ENCODE measurements at regions not wholly inside any gene's neighbourhood (a gene's known extent, or its start where the extent isn't known, plus 50 kb on each side); places are given as distances from the start of the nearest gene placed in this dataset.

DNA sequence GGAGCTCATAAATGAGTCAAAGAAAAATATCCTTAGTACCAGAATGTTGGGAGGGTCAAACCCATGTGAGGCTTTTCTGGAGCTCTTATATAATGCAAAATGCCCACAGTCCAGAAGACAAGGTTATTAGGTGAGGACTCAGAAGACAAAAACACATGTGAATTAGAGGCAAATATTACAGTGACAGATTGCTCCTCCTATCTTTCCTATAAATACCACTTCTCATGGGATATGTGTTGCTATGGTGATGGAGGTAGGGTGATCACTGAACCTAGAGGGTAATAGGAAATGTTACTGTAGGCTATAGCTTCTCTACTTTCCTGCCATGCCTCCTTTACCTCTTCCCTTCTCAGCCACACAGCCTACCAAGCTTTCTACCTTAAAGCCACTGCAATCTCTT, 264.6 kb downstream of the SEC61B start:
- no peak for ATAC-seq
- DNase-seq (ENCODE audit: low read depth in 1 of 2, low spot score in 1 of 2): no peak
- Histone ChIP-seq H3K4me1 (no peaks in the 10 kb centered on the region), H3K4me2 (no peak overlapping the region), H3K4me3 (no peak overlapping the region), H3K9me3 (no peaks in the 10 kb centered on the region), H3K27ac (no peak overlapping the region)
- ChIA-PET CTCF (interaction anchor here (1.6 kb wide), 1 partner anchor 9 kb away, joined by 3 read pairs; no protein-coding TSS in a partner anchor), POLR2A (no interaction called here)
- TF ChIP-seq HOXB5 (CRISPR knock-in tag; IDR thresholded peaks at IDR 0.05) (no peak), KDM5A (IDR thresholded peaks at IDR 0.05) (no peak)
- FAIRE-seq: no peak

DNA sequence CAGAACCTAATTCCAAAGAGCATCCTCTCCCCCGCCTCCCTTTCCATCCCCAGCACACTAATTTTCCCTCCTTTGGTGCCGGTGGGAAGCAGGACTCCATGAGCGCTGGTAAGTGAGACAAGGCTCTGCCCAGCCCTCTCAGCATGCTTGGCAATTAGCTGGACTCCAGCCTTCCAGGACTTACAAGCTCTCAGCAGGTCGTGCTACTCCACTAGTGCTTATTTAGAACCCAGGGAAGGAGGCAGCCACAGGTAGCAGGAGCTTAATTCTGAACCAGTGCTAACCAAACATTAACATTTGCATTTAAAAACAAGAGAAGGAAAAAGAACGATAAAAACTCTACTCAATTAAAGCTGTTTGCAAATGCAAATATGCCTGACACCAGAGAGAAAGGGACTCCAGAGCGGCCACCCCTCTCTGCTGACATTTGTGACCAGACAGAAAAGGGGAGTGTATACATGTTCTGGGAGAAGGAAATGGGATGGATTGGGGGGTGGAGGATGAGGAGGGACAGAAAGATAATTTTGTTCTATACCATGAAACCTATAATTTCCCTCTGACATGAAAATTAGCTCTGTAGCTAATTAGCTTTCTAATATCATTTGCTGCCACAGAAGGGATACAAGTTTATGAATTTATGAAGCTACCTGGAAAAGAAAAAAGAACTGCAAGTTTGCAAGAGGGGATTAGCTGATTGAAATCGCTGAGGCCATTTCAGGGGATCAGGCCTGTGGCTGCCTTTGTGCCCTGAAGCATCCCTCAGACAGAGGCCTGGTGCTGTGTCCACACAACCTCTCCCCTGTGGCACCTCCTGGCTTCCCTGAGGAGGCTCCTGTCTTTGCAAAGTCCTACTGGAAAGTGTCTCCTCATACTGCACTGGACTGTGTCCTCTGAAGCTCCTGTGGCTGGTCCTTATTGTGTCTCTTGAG, 266.3 kb downstream of the SEC61B start:
- no peak for FAIRE-seq
- H3K4me1 ChIP-seq: no peaks in the 10 kb centered on the region
- no peak overlapping the region for H3K4me2 ChIP-seq
- H3K27ac ChIP-seq: no peak overlapping the region
- H3K4me3 ChIP-seq: no peak overlapping the region
- 21% methylated on average over 7 of the region's 7 CpGs for WGBS (ENCODE audit: missing lambda C conversion rate)
- DNase-seq (ENCODE audit: low read depth in 1 of 2, low spot score in 1 of 2): no peak
- ChIA-PET POLR2A (no interaction called here), CTCF (interaction anchor here (1.2 kb wide), 1 partner anchor 147 kb away, joined by 3 read pairs; no protein-coding TSS in a partner anchor)
- ATAC-seq: no peak
- no peaks in the 10 kb centered on the region for H3K9me3 ChIP-seq
- no peak for TF ChIP-seq CEBPB (IDR thresholded peaks at IDR 0.05)
- TF ChIP-seq, protein P1, sequence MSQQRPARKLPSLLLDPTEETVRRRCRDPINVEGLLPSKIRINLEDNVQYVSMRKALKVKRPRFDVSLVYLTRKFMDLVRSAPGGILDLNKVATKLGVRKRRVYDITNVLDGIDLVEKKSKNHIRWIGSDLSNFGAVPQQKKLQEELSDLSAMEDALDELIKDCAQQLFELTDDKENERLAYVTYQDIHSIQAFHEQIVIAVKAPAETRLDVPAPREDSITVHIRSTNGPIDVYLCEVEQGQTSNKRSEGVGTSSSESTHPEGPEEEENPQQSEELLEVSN (IDR thresholded peaks at IDR 0.05; ENCODE audit: borderline replicate concordance, low read depth): no peak

DNA sequence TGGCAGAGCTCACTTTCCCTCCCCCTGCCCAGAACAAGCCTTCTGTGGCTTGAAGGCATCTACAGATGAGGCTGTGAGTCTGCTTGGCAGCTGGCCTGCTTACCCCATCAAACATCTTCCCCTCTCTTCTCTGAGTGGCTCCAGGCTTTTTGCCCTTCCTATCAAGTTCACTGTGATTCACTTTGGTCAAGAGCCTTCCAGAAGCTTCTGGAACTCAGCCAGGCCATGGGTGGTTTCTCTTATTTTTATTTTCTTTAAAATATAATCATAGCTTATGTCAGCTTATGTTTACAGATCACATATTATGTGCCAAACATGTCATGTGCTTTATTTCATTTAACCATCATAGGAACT, 267.0 kb downstream of the SEC61B start:
- Histone ChIP-seq H3K4me1 (no peaks in the 10 kb centered on the region), H3K27ac (no peak overlapping the region), H3K4me2 (no peak overlapping the region), H3K4me3 (no peak overlapping the region), H3K9me3 (no peaks in the 10 kb centered on the region)
- POLR2A ChIA-PET: no interaction called here
- CTCF ChIA-PET: interaction anchor here (1.2 kb wide), 1 partner anchor 146 kb away, joined by 3 read pairs; no protein-coding TSS in a partner anchor
- no peak for ATAC-seq
- no peak for DNase-seq (ENCODE audit: low read depth in 1 of 2, low spot score in 1 of 2)
- TF ChIP-seq, protein P2, sequence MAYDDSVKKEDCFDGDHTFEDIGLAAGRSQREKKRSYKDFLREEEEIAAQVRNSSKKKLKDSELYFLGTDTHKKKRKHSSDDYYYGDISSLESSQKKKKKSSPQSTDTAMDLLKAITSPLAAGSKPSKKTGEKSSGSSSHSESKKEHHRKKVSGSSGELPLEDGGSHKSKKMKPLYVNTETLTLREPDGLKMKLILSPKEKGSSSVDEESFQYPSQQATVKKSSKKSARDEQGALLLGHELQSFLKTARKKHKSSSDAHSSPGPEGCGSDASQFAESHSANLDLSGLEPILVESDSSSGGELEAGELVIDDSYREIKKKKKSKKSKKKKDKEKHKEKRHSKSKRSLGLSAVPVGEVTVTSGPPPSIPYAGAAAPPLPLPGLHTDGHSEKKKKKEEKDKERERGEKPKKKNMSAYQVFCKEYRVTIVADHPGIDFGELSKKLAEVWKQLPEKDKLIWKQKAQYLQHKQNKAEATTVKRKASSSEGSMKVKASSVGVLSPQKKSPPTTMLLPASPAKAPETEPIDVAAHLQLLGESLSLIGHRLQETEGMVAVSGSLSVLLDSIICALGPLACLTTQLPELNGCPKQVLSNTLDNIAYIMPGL (CRISPR knock-in tag; IDR thresholded peaks at IDR 0.05; ENCODE audit: borderline replicate concordance): no peak
- TF ChIP-seq ESRRA (IDR thresholded peaks at IDR 0.05; ENCODE audit: borderline replicate concordance, low read length): no peak
- TF ChIP-seq SMC3 (IDR thresholded peaks at IDR 0.05): no peak
- no peak for FAIRE-seq

DNA sequence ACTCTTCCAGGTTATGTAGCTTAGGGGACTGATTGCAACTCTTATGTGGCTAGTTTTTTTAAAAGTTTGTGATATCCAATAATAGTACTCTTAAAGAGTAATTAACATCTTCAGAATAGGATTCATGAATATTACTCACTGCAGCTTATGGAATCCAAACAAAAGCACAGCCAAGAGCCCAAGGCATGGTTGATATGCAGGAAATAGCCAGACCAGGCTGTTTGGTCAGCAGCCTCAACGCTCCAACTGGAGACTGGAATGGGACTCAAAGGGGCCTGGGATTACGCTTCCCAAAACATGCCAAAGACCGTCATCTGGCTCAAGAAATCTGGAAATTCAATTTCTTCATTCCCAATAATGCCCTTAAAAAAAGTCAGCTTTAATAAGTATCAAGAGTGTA, 268.6 kb downstream of the SEC61B start:
- DNase-seq (ENCODE audit: low read depth in 1 of 2, low spot score in 1 of 2): no peak
- Histone ChIP-seq H3K4me2 (no peak overlapping the region), H3K27ac (no peak overlapping the region), H3K4me3 (no peak overlapping the region), H3K9me3 (no peaks in the 10 kb centered on the region), H3K4me1 (no peaks in the 10 kb centered on the region)
- FAIRE-seq: no peak
- ChIA-PET POLR2A (no interaction called here), CTCF (no interaction called here)
- no peak for TF ChIP-seq RCOR1 (IDR thresholded peaks at IDR 0.05; ENCODE audit: low read depth, low read length)
- no peak for TF ChIP-seq JUN (IDR thresholded peaks at IDR 0.05)
- no peak for TF ChIP-seq ZSCAN20 (CRISPR knock-in tag; IDR thresholded peaks at IDR 0.05)
- TF ChIP-seq, protein P3, sequence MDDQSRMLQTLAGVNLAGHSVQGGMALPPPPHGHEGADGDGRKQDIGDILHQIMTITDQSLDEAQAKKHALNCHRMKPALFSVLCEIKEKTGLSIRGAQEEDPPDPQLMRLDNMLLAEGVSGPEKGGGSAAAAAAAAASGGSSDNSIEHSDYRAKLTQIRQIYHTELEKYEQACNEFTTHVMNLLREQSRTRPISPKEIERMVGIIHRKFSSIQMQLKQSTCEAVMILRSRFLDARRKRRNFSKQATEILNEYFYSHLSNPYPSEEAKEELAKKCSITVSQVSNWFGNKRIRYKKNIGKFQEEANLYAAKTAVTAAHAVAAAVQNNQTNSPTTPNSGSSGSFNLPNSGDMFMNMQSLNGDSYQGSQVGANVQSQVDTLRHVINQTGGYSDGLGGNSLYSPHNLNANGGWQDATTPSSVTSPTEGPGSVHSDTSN (IDR thresholded peaks at IDR 0.05): no peak
- TF ChIP-seq ZC3H11A (IDR thresholded peaks at IDR 0.05): no peak
- no peak for TF ChIP-seq HOXB5 (CRISPR knock-in tag; IDR thresholded peaks at IDR 0.05)
- TF ChIP-seq, protein P4, sequence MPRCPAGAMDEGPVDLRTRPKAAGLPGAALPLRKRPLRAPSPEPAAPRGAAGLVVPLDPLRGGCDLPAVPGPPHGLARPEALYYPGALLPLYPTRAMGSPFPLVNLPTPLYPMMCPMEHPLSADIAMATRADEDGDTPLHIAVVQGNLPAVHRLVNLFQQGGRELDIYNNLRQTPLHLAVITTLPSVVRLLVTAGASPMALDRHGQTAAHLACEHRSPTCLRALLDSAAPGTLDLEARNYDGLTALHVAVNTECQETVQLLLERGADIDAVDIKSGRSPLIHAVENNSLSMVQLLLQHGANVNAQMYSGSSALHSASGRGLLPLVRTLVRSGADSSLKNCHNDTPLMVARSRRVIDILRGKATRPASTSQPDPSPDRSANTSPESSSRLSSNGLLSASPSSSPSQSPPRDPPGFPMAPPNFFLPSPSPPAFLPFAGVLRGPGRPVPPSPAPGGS (IDR thresholded peaks at IDR 0.05): no peak
- no peak for TF ChIP-seq CBX8 (IDR thresholded peaks at IDR 0.05)
- TF ChIP-seq CHD2 (IDR thresholded peaks at IDR 0.05; ENCODE audit: low read length, partially characterized antibody): no peak
- no peak for TF ChIP-seq BHLHE40 (IDR thresholded peaks at IDR 0.05; ENCODE audit: low read depth, low read length)
- no peak for TF ChIP-seq RARB (CRISPR knock-in tag; IDR thresholded peaks at IDR 0.05)
- no peak for TF ChIP-seq CEBPB (IDR thresholded peaks at IDR 0.05)
- ATAC-seq: no peak
- WGBS (ENCODE audit: missing lambda C conversion rate): 19% methylated on average over 3 of the region's 3 CpGs
